HG03039 (cell line): ENCODE measurements at regions not wholly inside any gene's neighbourhood (a gene's known extent, or its start where the extent isn't known, plus 50 kb on each side); places are given as distances from the start of the nearest gene placed in this dataset.
"Not testable (repeated sequence)": the region's sequence is repeated elsewhere in the genome, so short reads cannot be mapped to it uniquely, and the experiment has no call there.

Experiments
- ATAC-seq: cut with Tn5 transposase; IDR thresholded peaks from one replicate; pipeline ENCODE4 v1.9.1; 2021; ENCODE audit warnings: mild to moderate bottlenecking, moderate library complexity; ENCODE audit not compliant: unreplicated experiment

- ATAC-seq = no peak
These were observed 755.7 kb downstream of the KCNA4 start for GRCh38 chr11:29260939-29261705.

- ATAC-seq = no peak
These were observed 758.4 kb downstream of the KCNA4 start for GRCh38 chr11:29258411-29258810.

GRCh38 chr11:29256580-29256979 lies 760.2 kb downstream of the KCNA4 start:
- ATAC-seq = no peak

GRCh38 chr11:29255401-29255800 lies 761.4 kb downstream of the KCNA4 start:
- ATAC-seq = no peak

- ATAC-seq = no peak
These were observed 765.1 kb downstream of the KCNA4 start for GRCh38 chr11:29251738-29252137.

GRCh38 chr11:29249713-29250112 lies 767.1 kb downstream of the KCNA4 start:
- no peak for ATAC-seq

GRCh38 chr11:29244355-29244754 lies 772.5 kb downstream of the KCNA4 start:
- no peak for ATAC-seq

- ATAC-seq = no peak
These were observed 773.2 kb downstream of the KCNA4 start for GRCh38 chr11:29243616-29244015.

GRCh38 chr11:29231991-29232390 lies 784.8 kb downstream of the KCNA4 start:
- ATAC-seq = no peak

GRCh38 chr11:29231586-29231985 lies 785.2 kb downstream of the KCNA4 start:
- no peak for ATAC-seq

- ATAC-seq = no peak
These were observed 789.0 kb downstream of the KCNA4 start for GRCh38 chr11:29227811-29228210.

- ATAC-seq = no peak
These were observed 792.0 kb downstream of the KCNA4 start for GRCh38 chr11:29224739-29225384.

GRCh38 chr11:29219531-29219930 lies 797.3 kb downstream of the KCNA4 start:
- ATAC-seq = not testable (repeated sequence)

- no peak for ATAC-seq
These were observed 798.9 kb downstream of the KCNA4 start for GRCh38 chr11:29217901-29218300.

- no peak for ATAC-seq
These were observed 802.0 kb downstream of the KCNA4 start for GRCh38 chr11:29214833-29215232.

- no peak for ATAC-seq
These were observed 805.6 kb downstream of the KCNA4 start for GRCh38 chr11:29211202-29211601.

GRCh38 chr11:29210426-29210825 lies 806.4 kb downstream of the KCNA4 start:
- no peak for ATAC-seq

GRCh38 chr11:29208117-29208516 lies 808.7 kb downstream of the KCNA4 start:
- ATAC-seq = no peak

- no peak for ATAC-seq
These were observed 815.9 kb downstream of the KCNA4 start for GRCh38 chr11:29200791-29201562.

- ATAC-seq = no peak
These were observed 826.5 kb downstream of the KCNA4 start for GRCh38 chr11:29190313-29190712.

GRCh38 chr11:29187215-29187614 lies 829.6 kb downstream of the KCNA4 start:
- ATAC-seq = no peak
